GM06990 (cell line): ENCODE measurements at regions not wholly inside any gene's neighbourhood (a gene's known extent, or its start where the extent isn't known, plus 50 kb on each side); places are given as distances from the start of the nearest gene placed in this dataset.

Experiments
- DNase-seq: peaks from one replicate; pipeline ENCODE4 v3.0.0-alpha.2; 2011; ENCODE audit not compliant: insufficient read length; ENCODE audit errors: extremely low read depth
- H3K27me3 ChIP-seq: replicated peaks from 2 replicates; pipeline ENCODE4 v1.6.0; 2011; ENCODE audit warnings: low read length; ENCODE audit not compliant: control insufficient read depth, insufficient read depth
- H3K36me3 ChIP-seq: 2 replicates; pipeline ENCODE4 v1.5.1; 2011; ENCODE audit warnings: low read length; ENCODE audit not compliant: control insufficient read depth, insufficient read depth
- H3K4me3 ChIP-seq: replicated peaks from 2 replicates; pipeline ENCODE4 v1.5.1; 2011; ENCODE audit warnings: low read depth, mild to moderate bottlenecking, control low read depth, low read length
- TF ChIP-seq, protein P1 (sequence below): IDR thresholded peaks from 2 replicates; pipeline ENCODE4 v1.5.1; 2011; ENCODE audit warnings: low read length, control low read depth, mild to moderate bottlenecking, inconsistent platforms; ENCODE audit not compliant: insufficient read depth, poor library complexity, severe bottlenecking

GRCh38 chr9:129479631-129480011 is 141.3 kb downstream of the C9orf50 start:
- no peak for DNase-seq
- Histone ChIP-seq H3K4me3 (no peak overlapping the region), H3K36me3 (no peaks in the 10 kb centered on the region), H3K27me3 (no peaks in the 10 kb centered on the region; the same call in 1 of the 2 replicates)
- TF ChIP-seq, protein P1, sequence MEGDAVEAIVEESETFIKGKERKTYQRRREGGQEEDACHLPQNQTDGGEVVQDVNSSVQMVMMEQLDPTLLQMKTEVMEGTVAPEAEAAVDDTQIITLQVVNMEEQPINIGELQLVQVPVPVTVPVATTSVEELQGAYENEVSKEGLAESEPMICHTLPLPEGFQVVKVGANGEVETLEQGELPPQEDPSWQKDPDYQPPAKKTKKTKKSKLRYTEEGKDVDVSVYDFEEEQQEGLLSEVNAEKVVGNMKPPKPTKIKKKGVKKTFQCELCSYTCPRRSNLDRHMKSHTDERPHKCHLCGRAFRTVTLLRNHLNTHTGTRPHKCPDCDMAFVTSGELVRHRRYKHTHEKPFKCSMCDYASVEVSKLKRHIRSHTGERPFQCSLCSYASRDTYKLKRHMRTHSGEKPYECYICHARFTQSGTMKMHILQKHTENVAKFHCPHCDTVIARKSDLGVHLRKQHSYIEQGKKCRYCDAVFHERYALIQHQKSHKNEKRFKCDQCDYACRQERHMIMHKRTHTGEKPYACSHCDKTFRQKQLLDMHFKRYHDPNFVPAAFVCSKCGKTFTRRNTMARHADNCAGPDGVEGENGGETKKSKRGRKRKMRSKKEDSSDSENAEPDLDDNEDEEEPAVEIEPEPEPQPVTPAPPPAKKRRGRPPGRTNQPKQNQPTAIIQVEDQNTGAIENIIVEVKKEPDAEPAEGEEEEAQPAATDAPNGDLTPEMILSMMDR, result no peak

- no peak for DNase-seq
- no peaks in the 10 kb centered on the region for H3K36me3 ChIP-seq
- no peaks in the 10 kb centered on the region; the same call in 1 of the 2 replicates for H3K27me3 ChIP-seq
- H3K4me3 ChIP-seq, result no peak overlapping the region
- TF ChIP-seq, protein P1, result no peak
These were observed 141.8 kb downstream of the C9orf50 start for GRCh38 chr9:129478961-129479630.

DNA sequence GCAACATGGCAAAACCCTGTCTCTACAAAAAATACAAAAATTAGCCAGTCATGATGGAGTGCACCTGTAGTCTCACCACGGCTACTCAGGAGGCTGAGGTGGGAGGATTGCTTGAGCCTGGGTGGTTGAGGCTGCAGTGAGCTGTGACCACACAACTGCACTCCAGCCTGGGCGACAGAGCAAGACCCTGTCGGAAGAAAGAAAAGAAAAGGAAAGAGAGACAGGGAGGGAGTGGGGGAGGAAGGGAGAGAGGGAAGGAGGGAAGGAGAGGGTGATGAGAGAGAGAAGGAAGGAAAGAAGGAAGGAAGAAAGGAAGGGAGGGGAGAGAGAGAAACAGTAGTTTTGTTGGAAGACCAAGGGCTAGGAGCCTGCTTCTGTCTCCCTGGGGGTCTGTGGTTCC is 142.4 kb downstream of the C9orf50 start:
- Histone ChIP-seq H3K4me3 (no peak overlapping the region), H3K36me3 (no peaks in the 10 kb centered on the region), H3K27me3 (no peaks in the 10 kb centered on the region; the same call in 1 of the 2 replicates)
- no peak for DNase-seq
- TF ChIP-seq, protein P1, result no peak

GRCh38 chr9:129476821-129477611 is 143.9 kb downstream of the C9orf50 start:
- DNase-seq, result no peak
- TF ChIP-seq, protein P1, result no peak
- no peaks in the 10 kb centered on the region for H3K36me3 ChIP-seq
- no peak overlapping the region for H3K4me3 ChIP-seq
- H3K27me3 ChIP-seq, result no peaks in the 10 kb centered on the region; the same call in 1 of the 2 replicates

GRCh38 chr9:129474740-129475404 is 146.0 kb downstream of the C9orf50 start:
- no peaks in the 10 kb centered on the region for H3K36me3 ChIP-seq
- no peak for DNase-seq
- H3K27me3 ChIP-seq, result no peaks in the 10 kb centered on the region; the same call in 1 of the 2 replicates
- no peak overlapping the region for H3K4me3 ChIP-seq
- TF ChIP-seq, protein P1, result no peak
